ENCODE measurements at regions not wholly inside any gene's neighbourhood (a gene's known extent, or its start where the extent isn't known, plus 50 kb on each side); places are given as distances from the start of the nearest gene placed in this dataset.

DNA sequence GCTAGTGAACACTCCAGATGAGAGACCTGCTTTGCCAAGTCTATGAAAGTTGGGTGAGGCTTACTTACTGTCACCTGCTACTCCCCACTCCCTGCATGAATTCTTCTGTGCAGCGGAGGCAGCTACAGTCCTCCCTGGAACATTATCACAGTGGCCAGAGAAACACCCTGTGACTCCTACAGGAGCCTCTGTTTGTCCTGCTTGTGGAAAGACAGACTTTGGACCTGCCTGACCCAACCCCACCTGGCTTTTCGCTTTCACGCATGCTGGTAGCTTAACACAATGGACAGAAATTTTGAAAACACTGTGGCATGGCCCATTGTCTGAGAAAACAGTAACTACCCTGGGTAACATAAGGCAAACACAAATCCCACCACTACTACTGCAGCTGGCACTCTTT lies 1565.5 kb upstream of the CADM2 start:
- TF ChIP-seq POLR2AphosphoS5 (IDR thresholded peaks at IDR 0.05; ENCODE audit: borderline replicate concordance, low read depth, low read length): no peak
- no peak for TF ChIP-seq EZH2 (IDR thresholded peaks at IDR 0.05)
- no peak for TF ChIP-seq FOXP2 (optimal IDR thresholded peaks at IDR 0.05; ENCODE audit: control extremely low read depth, extremely low read length, insufficient read depth)
